Upper lobe of left lung (tissue), 6 donors: ENCODE measurements at regions not wholly inside any gene's neighbourhood (a gene's known extent, or its start where the extent isn't known, plus 50 kb on each side); places are given as distances from the start of the nearest gene placed in this dataset.

ENCODE experiments used
- ATAC-seq, 2 donors: fragments of 200-7000 bp; cut with Tn5 transposase; one replicate each; pipeline ENCODE4 v1.9.1; 2022; ENCODE audit warnings: mild to moderate bottlenecking in 2 of 2, moderate library complexity in 2 of 2; ENCODE audit not compliant: low FRiP score in 2 of 2
- DNase-seq, 2 donors: peaks; one replicate each; pipeline ENCODE4 v3.0.0-alpha.2; 2019 to 2020
- H3K27ac ChIP-seq, 4 donors: fragments of 200-600 bp; sonication (generic); one replicate each; pipeline ENCODE4 v1.5.1; 2016 to 2019
- H3K27me3 ChIP-seq, 4 donors: fragments of 200-600 bp; sonication (generic); one replicate each; pipeline ENCODE4 v1.5.1; 2017 to 2019
- H3K36me3 ChIP-seq, 4 donors: fragments of 200-600 bp; sonication (generic); one replicate each; pipeline ENCODE4 v1.5.1; 2016 to 2019
- H3K4me1 ChIP-seq, 4 donors: fragments of 200-600 bp; sonication (generic); one replicate each; pipeline ENCODE4 v1.5.1; 2018 to 2019
- H3K4me3 ChIP-seq, 4 donors: fragments of 200-600 bp; sonication (generic); one replicate each; pipeline ENCODE4 v1.5.1; 2017 to 2019; ENCODE audit warnings: mild to moderate bottlenecking in 2 of 4, moderate library complexity in 1 of 4
- H3K9me3 ChIP-seq, 4 donors: fragments of 200-600 bp; sonication (generic); one replicate each; pipeline ENCODE4 v1.5.1; 2018 to 2019
- CTCF ChIP-seq, 6 experiments: fragments of 450-650 bp in 4 of 6; fragments of 200-600 bp in 2 of 6; sonication (generic) in 2 of 6; IDR thresholded peaks; one replicate each; pipeline ENCODE4 v1.5.1; 2016 to 2019; ENCODE audit warnings: antibody characterized with exemption in 6 of 6
- EP300 ChIP-seq, 4 donors: sonication (generic); formaldehyde crosslinking; IDR thresholded peaks; one replicate each; pipeline ENCODE4 v1.5.1; 2017; ENCODE audit warnings: antibody characterized with exemption in 4 of 4, control low read depth in 2 of 4
- POLR2A ChIP-seq, 4 donors: fragments of 450-650 bp; IDR thresholded peaks; one replicate each; pipeline ENCODE4 v1.5.1; 2016 to 2017; ENCODE audit warnings: antibody characterized with exemption in 4 of 4, mild to moderate bottlenecking in 2 of 4
- POLR2AphosphoS5 ChIP-seq, 2 donors: sonication (generic); formaldehyde crosslinking; IDR thresholded peaks; one replicate each; pipeline ENCODE4 v1.5.1; 2017; ENCODE audit warnings: antibody characterized with exemption in 2 of 2
- WGBS, 2 donors: methylation state at CpG; one replicate each; pipeline ENCODE4 v1.1.5; 2017 to 2018; 5-methylcytosine and 5-hydroxymethylcytosine counted together
- donor health status: DM: no; HTN: no; CAD: no; lungs with moderate emphysema.
- donor health status: DM: no; HTN: yes; CAD: no; lungs with severe emphysema.

GRCh38 chr20:60316476-60317158 lies 358.4 kb downstream of the CDH26 start:
- no peak for ATAC-seq
- no peaks in the 10 kb centered on the region for H3K9me3 ChIP-seq
- DNase-seq = no peak
- H3K27me3 ChIP-seq = no peaks in the 10 kb centered on the region
- H3K27ac ChIP-seq = no peak overlapping the region
- H3K36me3 ChIP-seq = no peaks in the 10 kb centered on the region
- no peak overlapping the region for H3K4me3 ChIP-seq
- TF ChIP-seq POLR2A (IDR thresholded peaks at IDR 0.05) (no peak), CTCF (IDR thresholded peaks at IDR 0.05) (no peak), EP300 (IDR thresholded peaks at IDR 0.05) (no peak), POLR2AphosphoS5 (IDR thresholded peaks at IDR 0.05) (no peak)
- no peaks in the 10 kb centered on the region for H3K4me1 ChIP-seq
- 52 to 76% methylated on average over 5 to 7 of the region's 7 CpGs for WGBS, 2 donors

GRCh38 chr20:60317401-60317800 lies 359.2 kb downstream of the CDH26 start:
- DNase-seq (no peak), ATAC-seq (no peak)
- Histone ChIP-seq H3K27me3 (no peaks in the 10 kb centered on the region), H3K27ac (no peak overlapping the region), H3K9me3 (no peaks in the 10 kb centered on the region), H3K4me1 (no peaks in the 10 kb centered on the region), H3K4me3 (no peak overlapping the region), H3K36me3 (no peaks in the 10 kb centered on the region)
- TF ChIP-seq CTCF (IDR thresholded peaks at IDR 0.05) (no peak), POLR2AphosphoS5 (IDR thresholded peaks at IDR 0.05) (no peak), POLR2A (IDR thresholded peaks at IDR 0.05) (no peak), EP300 (IDR thresholded peaks at IDR 0.05) (no peak)
- WGBS, 2 donors = 69 to 70% methylated on average over 2 to 3 of the region's 3 CpGs

GRCh38 chr20:60321601-60322000 lies 363.4 kb downstream of the CDH26 start:
- Histone ChIP-seq H3K36me3 (no peaks in the 10 kb centered on the region), H3K27me3 (no peaks in the 10 kb centered on the region), H3K27ac (no peak overlapping the region), H3K4me3 (no peak overlapping the region), H3K4me1 (no peaks in the 10 kb centered on the region), H3K9me3 (no peaks in the 10 kb centered on the region)
- WGBS, 2 donors = 71 to 72% methylated on average over 3 of the region's 3 CpGs
- ATAC-seq (no peak), DNase-seq (no peak)
- no peak for TF ChIP-seq POLR2A (IDR thresholded peaks at IDR 0.05)
- TF ChIP-seq POLR2AphosphoS5 (IDR thresholded peaks at IDR 0.05) = no peak
- no peak for TF ChIP-seq CTCF (IDR thresholded peaks at IDR 0.05)
- no peak for TF ChIP-seq EP300 (IDR thresholded peaks at IDR 0.05)

GRCh38 chr20:60326821-60327220 lies 368.6 kb downstream of the CDH26 start:
- Histone ChIP-seq H3K27ac (no peak overlapping the region), H3K9me3 (no peaks in the 10 kb centered on the region), H3K27me3 (no peaks in the 10 kb centered on the region), H3K4me1 (no peaks in the 10 kb centered on the region), H3K36me3 (no peaks in the 10 kb centered on the region), H3K4me3 (no peak overlapping the region)
- TF ChIP-seq CTCF (IDR thresholded peaks at IDR 0.05) = no peak
- TF ChIP-seq EP300 (IDR thresholded peaks at IDR 0.05) = no peak
- TF ChIP-seq POLR2AphosphoS5 (IDR thresholded peaks at IDR 0.05) = no peak
- no peak for TF ChIP-seq POLR2A (IDR thresholded peaks at IDR 0.05)
- ATAC-seq (no peak), DNase-seq (no peak)
- 87 to 94% methylated on average over 5 of the region's 5 CpGs for WGBS, 2 donors
